Ovary (tissue), 7 donors: ENCODE measurements at regions not wholly inside any gene's neighbourhood (a gene's known extent, or its start where the extent isn't known, plus 50 kb on each side); places are given as distances from the start of the nearest gene placed in this dataset.

ENCODE experiments used
- DNase-seq, 5 donors: peaks; one replicate each; pipeline ENCODE4 v3.0.0-alpha.2; 2019 to 2020
- H3K27ac ChIP-seq, 2 donors: fragments of 200-600 bp; one replicate each; pipeline versions ENCODE4 v1.5.1 to v1.8.0; 2019 to 2022
- H3K27me3 ChIP-seq: fragments of 200-600 bp; one replicate; pipeline ENCODE4 v1.8.0; 2022
- H3K36me3 ChIP-seq: fragments of 200-600 bp; sonication (generic); one replicate; pipeline ENCODE4 v1.5.1; 2019
- H3K4me1 ChIP-seq: one replicate; pipeline ENCODE4 v1.8.1; 2013; ENCODE audit warnings: mild to moderate bottlenecking, moderate library complexity; ENCODE audit not compliant: insufficient read depth
- H3K4me3 ChIP-seq: fragments of 200-600 bp; sonication (generic); one replicate; pipeline ENCODE4 v1.5.1; 2017
- H3K9me3 ChIP-seq, 2 donors: fragments of 200-600 bp in 1 of 2; sonication (generic) in 1 of 2; one replicate each; pipeline versions ENCODE4 v1.5.1 to v1.8.1; 2013 to 2019; ENCODE audit warnings: mild to moderate bottlenecking in 1 of 2, moderate library complexity in 1 of 2
- EP300 ChIP-seq: sonication (generic); formaldehyde crosslinking; IDR thresholded peaks from one replicate; pipeline ENCODE4 v1.6.1; 2017; ENCODE audit warnings: antibody characterized with exemption
- POLR2A ChIP-seq: fragments of 450-650 bp; IDR thresholded peaks from one replicate; pipeline ENCODE4 v1.6.1; 2017; ENCODE audit warnings: antibody characterized with exemption, mild to moderate bottlenecking, moderate library complexity
- WGBS, 3 donors: extraction: QIAGEN DNeasy Blood & Tissue Kit in 1 of 3; methylation state at CpG; one replicate each; pipeline versions ENCODE4 v1.1.5 to v1.1.7; 2013 to 2017; 5-methylcytosine and 5-hydroxymethylcytosine counted together
- intact Hi-C, 4 donors: fragments of 100-400 bp; cut with DNase I; formaldehyde crosslinking; loops; one replicate each; pipeline versions ENCODE4 v1.11.0 to v1.15.1; 2022 to 2023
- TF ChIP-seq, protein P1 (sequence below), 3 donors: fragments of 450-650 bp in 2 of 3; fragments of 200-600 bp in 1 of 3; IDR thresholded peaks; one replicate each; pipeline versions ENCODE4 v1.5.1 to v1.8.0; 2016 to 2022; ENCODE audit warnings: antibody characterized with exemption in 3 of 3, mild to moderate bottlenecking in 1 of 3
- donor health status: DM: no; HTN: no; CAD: no; lungs with moderate emphysema.
- donor health status: DM: no; HTN: no; CAD: no.
- donor health status: Bipolar disorder and iron deficiency.
- donor health status: DM: no; HTN: no; CAD: no.
- donor health status: DM: yes; HTN: yes; CAD: no.

DNA sequence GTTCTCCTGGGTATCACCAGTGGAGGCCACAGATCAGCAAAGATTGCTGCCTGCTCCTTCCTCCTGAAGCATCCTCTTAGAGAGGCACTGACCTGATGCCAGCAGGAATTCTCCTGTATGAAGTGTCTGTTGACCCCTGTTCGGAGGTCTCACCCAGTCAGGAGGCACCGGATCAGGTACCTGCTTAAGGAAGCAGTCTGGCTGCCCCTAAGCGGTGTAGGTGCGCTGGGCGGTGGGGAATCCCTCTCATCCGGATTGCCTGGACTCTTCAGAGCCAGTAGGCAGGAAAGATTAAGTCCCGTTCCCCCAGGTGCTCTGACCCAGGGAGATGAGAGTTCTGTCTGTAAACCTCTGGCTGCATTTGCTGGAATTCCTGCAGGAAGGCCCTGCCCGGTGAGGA is 455.2 kb downstream of the CCDC91 start:
- intact Hi-C loops: no loop called here

DNA sequence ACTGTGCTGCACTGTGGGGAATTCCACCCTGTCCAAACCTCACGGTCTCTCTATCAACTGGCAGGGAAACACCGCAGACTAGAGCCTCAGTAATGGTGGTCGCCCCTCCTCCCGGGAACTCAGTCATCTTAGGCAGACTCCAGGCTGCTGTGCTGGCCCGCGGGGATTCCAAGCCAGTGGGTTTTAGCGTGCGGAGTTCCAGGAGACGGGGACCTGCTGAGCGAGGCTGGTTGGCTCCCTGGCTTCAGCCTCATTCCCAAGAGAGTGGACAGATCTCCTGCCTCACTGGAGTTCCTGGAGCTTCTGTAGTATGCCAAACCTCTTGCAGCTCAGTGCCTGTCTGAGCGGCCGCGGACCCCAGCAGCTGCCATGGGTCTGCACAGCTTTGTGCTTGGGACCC is 455.6 kb downstream of the CCDC91 start:
- no peaks in the 10 kb centered on the region for H3K4me1 ChIP-seq
- no peak overlapping the region for H3K4me3 ChIP-seq
- no peaks in the 10 kb centered on the region for H3K27me3 ChIP-seq
- intact Hi-C loops: no loop called here
- TF ChIP-seq POLR2A (no peak), EP300 (no peak)
- TF ChIP-seq, protein P1, sequence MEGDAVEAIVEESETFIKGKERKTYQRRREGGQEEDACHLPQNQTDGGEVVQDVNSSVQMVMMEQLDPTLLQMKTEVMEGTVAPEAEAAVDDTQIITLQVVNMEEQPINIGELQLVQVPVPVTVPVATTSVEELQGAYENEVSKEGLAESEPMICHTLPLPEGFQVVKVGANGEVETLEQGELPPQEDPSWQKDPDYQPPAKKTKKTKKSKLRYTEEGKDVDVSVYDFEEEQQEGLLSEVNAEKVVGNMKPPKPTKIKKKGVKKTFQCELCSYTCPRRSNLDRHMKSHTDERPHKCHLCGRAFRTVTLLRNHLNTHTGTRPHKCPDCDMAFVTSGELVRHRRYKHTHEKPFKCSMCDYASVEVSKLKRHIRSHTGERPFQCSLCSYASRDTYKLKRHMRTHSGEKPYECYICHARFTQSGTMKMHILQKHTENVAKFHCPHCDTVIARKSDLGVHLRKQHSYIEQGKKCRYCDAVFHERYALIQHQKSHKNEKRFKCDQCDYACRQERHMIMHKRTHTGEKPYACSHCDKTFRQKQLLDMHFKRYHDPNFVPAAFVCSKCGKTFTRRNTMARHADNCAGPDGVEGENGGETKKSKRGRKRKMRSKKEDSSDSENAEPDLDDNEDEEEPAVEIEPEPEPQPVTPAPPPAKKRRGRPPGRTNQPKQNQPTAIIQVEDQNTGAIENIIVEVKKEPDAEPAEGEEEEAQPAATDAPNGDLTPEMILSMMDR (IDR thresholded peaks at IDR 0.05): no peak
- no peak overlapping the region for H3K27ac ChIP-seq
- no peak for DNase-seq
- H3K9me3 ChIP-seq: no peaks in the 10 kb centered on the region
- no peaks in the 10 kb centered on the region for H3K36me3 ChIP-seq
- 95 to 97% (median 95%) methylated on average over 11 to 13 of the region's 13 CpGs for WGBS, 3 donors

More for the DNA sequence above, 455.2 kb downstream of the CCDC91 start:
- H3K36me3 ChIP-seq: no peaks in the 10 kb centered on the region
- H3K27me3 ChIP-seq: no peaks in the 10 kb centered on the region
- H3K27ac ChIP-seq: no peak overlapping the region
- H3K4me3 ChIP-seq: no peak overlapping the region
- TF ChIP-seq, protein P1 (IDR thresholded peaks at IDR 0.05): no peak
- no peak for TF ChIP-seq EP300
- TF ChIP-seq POLR2A: no peak
- no peak for DNase-seq
- 92 to 96% (median 94%) methylated on average over 8 of the region's 8 CpGs for WGBS, 3 donors
- H3K4me1 ChIP-seq: no peaks in the 10 kb centered on the region
- H3K9me3 ChIP-seq: no peaks in the 10 kb centered on the region

DNA sequence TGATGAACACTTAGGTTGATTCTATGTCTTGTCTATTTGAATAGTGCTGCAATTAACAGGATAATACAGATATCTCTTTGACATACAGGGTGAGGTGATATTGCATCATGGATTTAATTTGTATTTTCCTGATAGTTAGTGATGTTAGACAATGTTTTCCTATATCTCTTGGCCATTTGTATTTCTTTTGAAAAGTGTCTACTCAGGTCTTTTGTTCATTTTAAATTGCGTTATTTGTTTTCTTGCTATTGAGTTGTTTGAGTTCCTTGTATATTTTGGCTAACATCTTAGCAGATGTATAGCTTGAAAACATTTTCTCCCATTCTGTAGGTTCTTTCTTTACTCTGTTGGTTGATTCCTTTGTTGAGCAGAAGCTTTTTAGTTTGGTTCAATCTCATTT is 460.6 kb downstream of the CCDC91 start:
- TF ChIP-seq POLR2A (no peak), EP300 (no peak)
- TF ChIP-seq, protein P1 (IDR thresholded peaks at IDR 0.05): no peak
- no peaks in the 10 kb centered on the region for H3K36me3 ChIP-seq
- intact Hi-C loops: no loop called here
- no peaks in the 10 kb centered on the region for H3K27me3 ChIP-seq
- 95 to 98% (median 98%) methylated on average over 1 of the region's 1 CpG for WGBS, 3 donors
- no peak overlapping the region for H3K27ac ChIP-seq
- DNase-seq: no peak
- no peaks in the 10 kb centered on the region for H3K9me3 ChIP-seq
- H3K4me3 ChIP-seq: no peak overlapping the region
- H3K4me1 ChIP-seq: no peaks in the 10 kb centered on the region

DNA sequence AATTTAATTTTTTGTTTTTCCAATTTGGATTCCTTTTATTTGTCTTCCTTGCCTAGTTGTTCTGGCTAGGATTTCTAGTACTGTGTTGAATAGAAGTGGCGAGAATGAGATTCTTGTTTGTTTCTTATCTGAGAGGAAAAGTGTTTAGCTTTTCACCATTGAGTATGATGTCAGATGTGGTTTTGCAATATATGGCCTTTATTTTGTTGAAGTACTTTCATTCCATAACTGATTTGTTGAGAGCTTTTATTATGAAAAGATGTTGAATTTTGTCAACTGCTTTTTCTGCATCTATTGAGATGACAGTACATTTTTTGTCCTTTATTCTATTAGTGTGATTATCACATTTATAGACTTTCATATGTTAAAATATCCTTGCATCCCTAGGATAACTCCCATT is 462.0 kb downstream of the CCDC91 start:
- no peak for TF ChIP-seq EP300
- no peak for TF ChIP-seq POLR2A
- TF ChIP-seq, protein P1 (IDR thresholded peaks at IDR 0.05): no peak
- H3K36me3 ChIP-seq: no peaks in the 10 kb centered on the region
- DNase-seq: no peak
- 85 to 89% (median 88%) methylated on average over 1 of the region's 1 CpG for WGBS, 3 donors
- no peaks in the 10 kb centered on the region for H3K9me3 ChIP-seq
- no peak overlapping the region for H3K27ac ChIP-seq
- H3K4me1 ChIP-seq: no peaks in the 10 kb centered on the region
- H3K27me3 ChIP-seq: no peaks in the 10 kb centered on the region
- intact Hi-C loops: no loop called here
- H3K4me3 ChIP-seq: no peak overlapping the region

DNA sequence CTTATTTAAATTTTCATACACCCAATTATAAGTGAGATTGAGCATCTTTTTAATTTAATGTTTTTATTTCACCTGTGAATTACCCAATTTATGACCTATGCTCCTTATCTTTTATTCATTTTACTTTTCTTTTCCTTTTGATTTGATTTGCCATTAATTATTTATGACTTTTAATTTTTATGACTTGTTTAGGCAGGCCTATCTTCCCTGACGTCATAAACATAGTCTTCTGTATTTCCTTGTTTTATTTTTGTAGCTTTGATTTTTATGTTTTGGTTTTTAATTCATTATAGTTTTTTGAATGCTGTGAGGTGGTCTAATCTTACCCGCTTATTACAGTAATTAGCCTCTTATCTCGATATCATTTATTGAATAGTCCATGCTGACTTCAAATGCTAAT is 467.1 kb upstream of the FAR2 start:
- H3K9me3 ChIP-seq: no peaks in the 10 kb centered on the region
- H3K36me3 ChIP-seq: no peaks in the 10 kb centered on the region
- WGBS, 3 donors: 79 to 84% (median 81%) methylated on average over 3 of the region's 3 CpGs
- no peak for DNase-seq
- intact Hi-C loops: no loop called here
- TF ChIP-seq EP300 (no peak), POLR2A (no peak)
- H3K27me3 ChIP-seq: no peaks in the 10 kb centered on the region
- no peak overlapping the region for H3K4me3 ChIP-seq
- H3K27ac ChIP-seq: no peak overlapping the region
- no peaks in the 10 kb centered on the region for H3K4me1 ChIP-seq
